Epidermal melanocyte (primary cell): ENCODE measurements at regions not wholly inside any gene's neighbourhood (a gene's known extent, or its start where the extent isn't known, plus 50 kb on each side); places are given as distances from the start of the nearest gene placed in this dataset.

Source experiments
- DNase-seq: peaks from one replicate; pipeline ENCODE4 v3.0.0; 2011; ENCODE audit warnings: low spot score; ENCODE audit not compliant: insufficient read length

DNA sequence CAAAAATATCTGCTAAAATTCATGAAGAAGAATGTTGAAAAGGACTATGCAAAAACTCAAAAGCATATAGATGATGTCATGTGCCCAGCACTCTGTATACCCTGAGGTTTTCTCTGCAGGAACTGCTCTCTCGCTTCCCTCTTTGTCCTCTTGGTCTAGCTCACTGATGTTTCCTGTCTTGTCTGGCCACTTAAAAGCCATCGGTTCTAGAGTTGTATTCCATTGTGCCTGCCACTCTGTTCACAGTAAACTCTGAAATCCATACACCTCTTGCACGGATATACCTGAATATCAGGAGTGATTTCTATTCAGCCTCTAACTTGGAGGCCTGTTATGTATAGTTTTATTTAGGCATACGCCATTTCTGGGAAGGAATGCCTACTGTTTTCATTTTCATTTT lies 101.0 kb upstream of the CNTNAP4 start:
- DNase-seq, result no peak

GRCh38 chr16:76176616-76177015 lies 100.6 kb upstream of the CNTNAP4 start:
- DNase-seq, result no peak

DNA sequence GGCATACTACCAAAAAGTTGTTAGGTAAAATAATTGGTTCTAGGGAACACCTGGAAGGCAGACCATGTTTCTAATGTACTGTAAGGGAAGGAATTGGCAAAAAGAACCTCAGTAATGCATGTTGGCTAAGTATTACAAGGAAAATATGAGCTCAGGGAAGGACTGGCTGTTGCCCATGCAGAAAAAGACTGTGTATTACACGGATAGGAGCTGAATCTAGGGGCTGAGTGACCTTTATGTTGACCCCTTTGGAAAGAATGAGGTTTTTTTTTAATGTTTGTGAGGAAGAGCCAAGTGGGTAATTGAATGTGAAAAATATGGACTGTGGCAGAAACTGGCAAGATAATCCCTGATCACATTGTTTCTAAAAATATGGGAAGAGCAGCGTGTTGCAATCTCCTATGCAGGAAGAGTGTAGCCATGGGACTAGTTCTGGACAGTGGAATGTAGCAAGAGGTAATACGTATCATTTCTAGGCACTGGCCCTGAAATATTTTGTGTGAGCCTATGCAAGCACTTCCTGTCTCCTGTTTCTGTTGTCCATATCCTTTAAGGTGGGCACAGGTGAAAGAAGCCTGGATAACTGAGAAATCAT lies 95.1 kb upstream of the CNTNAP4 start:
- DNase-seq, result no peak

DNA sequence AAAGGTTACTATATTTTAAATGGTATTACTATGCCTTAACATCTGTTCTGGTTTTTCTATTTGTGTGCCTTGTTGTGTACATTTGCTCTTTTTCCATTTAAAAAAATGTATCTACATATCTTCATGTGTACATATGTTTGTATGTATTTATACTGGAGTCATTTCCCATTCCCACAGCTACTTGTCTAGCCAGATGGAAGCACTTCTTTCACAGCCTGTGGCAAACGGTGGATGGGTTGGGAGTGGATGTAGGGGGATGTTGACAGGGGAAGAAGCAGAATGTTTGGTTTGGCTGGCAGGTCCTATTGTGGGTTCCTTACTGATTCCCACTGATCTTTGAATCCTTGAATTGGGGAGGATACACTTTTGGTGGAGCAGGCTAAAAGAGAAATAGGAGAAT lies 93.6 kb upstream of the CNTNAP4 start:
- DNase-seq, result no peak

DNA sequence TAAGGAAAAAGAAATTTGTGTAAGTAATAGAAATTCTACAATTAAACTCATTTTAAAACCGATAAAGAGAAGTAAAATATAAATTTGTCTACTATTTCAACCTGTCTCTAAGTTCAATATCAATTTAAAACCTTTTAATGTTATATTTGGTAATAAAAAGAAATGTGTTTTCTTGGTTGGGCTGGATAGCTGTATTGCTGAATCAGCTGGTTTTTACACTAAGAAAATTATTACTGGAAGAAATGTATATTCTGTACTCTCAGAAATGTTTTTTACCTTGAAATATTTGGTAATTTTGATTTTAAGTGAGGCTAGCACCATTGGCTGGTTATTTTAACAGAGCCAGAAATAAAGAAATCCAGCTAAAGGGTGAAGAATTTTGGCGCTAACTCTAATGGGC lies 87.1 kb upstream of the CNTNAP4 start:
- no peak for DNase-seq

DNA sequence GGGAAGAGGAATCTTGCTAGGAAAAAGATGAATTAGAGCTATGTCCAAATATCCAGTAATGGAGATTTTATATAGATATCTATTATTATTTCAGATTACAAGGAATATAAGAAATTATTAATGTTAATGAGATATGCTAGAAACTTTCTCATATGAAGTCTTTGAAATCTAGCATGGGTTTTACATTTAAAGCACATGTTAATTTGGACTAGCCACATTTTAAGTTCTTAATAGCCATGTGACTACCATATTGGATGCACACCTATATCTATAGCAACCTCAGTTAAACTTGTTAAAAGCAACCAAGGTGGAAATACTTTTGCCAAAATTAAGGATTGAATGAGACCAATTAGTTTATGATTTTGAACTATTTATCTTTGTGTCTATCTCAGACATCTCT lies 86.7 kb upstream of the CNTNAP4 start:
- DNase-seq, result no peak

- no peak for DNase-seq
Observed at GRCh38 chr16:76193906-76194615, 83.1 kb upstream of the CNTNAP4 start.

- DNase-seq, result no peak
Observed at GRCh38 chr16:76194616-76195015, 82.6 kb upstream of the CNTNAP4 start.

DNA sequence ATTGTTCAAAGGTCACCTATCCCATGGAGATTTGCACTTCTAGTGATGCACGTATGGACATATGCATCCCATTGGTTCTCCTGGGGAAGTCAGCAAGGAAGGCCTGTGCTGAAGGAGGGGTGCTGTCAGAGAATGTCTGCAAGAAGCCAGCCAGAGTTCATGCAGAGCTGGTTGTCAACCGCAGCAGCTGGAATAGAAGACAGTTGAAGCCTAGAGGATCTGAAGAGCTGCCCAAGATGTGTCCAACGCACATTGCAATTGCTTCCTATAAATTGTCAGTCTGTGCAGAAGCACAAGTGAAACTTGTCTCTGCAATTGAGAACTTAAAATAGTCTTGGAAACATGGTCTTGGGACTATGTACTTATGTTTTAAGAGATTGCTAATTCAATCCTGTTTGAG lies 82.1 kb upstream of the CNTNAP4 start:
- DNase-seq, result no peak

DNA sequence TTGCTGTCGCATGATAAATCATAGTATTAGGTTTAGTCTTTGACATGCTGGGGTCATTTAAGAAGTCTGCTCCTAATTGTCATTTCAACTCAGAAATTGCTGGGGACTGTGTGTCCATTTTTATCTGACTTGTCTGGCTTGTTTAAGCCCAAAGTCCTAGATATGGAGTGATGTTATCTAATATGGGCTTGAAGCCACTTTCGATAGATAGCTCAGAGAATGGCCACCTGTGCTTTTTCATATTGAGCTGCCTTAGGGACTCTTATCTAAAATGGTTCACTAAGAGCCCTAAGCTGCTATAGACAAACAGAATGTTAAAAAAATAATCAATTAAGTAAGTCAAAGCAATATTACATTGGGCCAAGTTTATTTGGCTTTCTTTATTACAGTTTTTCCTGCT lies 81.6 kb upstream of the CNTNAP4 start:
- no peak for DNase-seq

- DNase-seq, result no peak
Observed at GRCh38 chr16:76197900-76198299, 79.3 kb upstream of the CNTNAP4 start.

- DNase-seq, result no peak
Observed at GRCh38 chr16:76199681-76200220, 77.5 kb upstream of the CNTNAP4 start.

- no peak for DNase-seq
Observed at GRCh38 chr16:76201385-76201784, 75.8 kb upstream of the CNTNAP4 start.

- DNase-seq, result no peak
Observed at GRCh38 chr16:76204249-76204648, 73.0 kb upstream of the CNTNAP4 start.

GRCh38 chr16:76207270-76207669 lies 69.9 kb upstream of the CNTNAP4 start:
- DNase-seq, result no peak

GRCh38 chr16:76210157-76210556 lies 67.0 kb upstream of the CNTNAP4 start:
- DNase-seq, result no peak

DNA sequence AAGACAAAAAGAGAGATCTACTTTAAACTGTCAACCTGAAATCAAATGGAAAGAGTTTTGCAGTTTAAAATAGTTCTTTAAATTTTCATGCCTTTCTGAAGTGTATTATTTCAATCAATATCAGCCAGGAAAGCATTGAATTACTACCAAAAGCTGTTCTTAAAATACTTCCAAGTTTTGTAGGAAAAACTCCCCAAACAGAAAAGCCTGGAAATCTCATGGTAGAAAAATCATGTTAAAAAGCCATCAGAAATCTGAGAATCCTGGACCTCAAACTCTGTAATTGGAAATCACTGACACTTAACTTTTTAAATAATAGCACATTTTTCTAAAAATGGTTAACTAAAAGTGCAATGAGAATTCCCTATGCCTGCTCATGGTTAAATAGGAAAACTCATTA lies 63.3 kb upstream of the CNTNAP4 start:
- no peak for DNase-seq

DNA sequence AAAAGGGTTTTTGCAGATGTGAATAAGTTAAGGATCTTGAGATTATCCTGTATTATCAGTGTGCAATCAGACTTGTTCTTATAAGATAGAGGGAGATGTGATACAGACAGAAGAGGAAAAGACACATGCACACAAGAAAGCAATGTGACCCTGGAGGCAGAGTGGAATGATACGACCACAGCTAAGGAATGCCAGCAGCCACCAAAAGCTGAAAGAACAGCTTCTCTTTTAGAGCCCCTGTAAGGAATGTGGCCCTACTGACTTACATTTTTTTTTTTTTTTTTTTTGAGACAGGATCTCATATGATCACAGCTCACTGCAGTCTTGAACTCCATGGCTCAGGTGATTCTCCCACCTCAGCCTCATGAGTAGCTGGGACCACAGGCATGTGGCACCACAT lies 62.3 kb upstream of the CNTNAP4 start:
- no peak for DNase-seq

DNA sequence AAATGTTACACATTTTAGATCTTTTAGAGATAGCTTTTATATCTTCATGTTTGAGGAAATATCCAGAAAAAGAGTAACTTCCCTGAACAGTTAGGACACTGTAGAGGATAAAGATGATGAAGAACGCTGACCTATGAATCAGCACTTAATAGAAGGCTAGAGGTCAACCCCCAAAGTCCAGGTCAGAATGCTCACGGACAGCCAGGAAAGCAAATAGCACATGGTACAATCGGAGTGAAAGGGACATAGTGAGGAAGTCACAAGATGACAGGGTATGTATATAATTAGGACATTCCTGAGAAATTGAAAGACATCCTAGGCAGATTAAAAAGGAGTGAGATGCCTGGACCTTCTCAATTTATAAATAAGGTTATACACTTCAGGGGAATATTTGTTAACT lies 55.1 kb upstream of the CNTNAP4 start:
- DNase-seq, result no peak

DNA sequence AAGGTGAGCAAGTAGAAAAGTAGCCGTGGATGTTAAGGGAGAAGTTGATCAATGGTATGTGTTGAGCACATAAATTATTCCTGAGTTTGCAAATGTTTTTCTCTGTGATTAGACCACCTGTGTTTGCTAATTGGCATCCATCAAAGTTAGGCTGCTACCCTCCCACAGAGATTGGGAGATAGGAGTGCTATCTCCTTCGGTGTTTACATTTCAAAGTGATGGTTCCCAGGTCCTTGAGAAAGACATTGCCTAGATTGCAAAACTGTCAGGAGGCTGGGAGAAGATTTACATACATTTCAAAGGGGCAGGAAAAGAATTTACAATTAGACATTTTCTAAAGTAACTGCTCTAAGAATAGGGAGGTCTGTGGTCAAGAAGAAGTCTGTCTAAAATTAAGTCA lies 54.3 kb upstream of the CNTNAP4 start:
- no peak for DNase-seq

GRCh38 chr16:76226011-76226410 lies 51.2 kb upstream of the CNTNAP4 start:
- no peak for DNase-seq

- no peak for DNase-seq
Observed at GRCh38 chr16:76226481-76226880, 50.7 kb upstream of the CNTNAP4 start.
